ENCODE measurements at regions not wholly inside any gene's neighbourhood (a gene's known extent, or its start where the extent isn't known, plus 50 kb on each side); places are given as distances from the start of the nearest gene placed in this dataset.

DNA sequence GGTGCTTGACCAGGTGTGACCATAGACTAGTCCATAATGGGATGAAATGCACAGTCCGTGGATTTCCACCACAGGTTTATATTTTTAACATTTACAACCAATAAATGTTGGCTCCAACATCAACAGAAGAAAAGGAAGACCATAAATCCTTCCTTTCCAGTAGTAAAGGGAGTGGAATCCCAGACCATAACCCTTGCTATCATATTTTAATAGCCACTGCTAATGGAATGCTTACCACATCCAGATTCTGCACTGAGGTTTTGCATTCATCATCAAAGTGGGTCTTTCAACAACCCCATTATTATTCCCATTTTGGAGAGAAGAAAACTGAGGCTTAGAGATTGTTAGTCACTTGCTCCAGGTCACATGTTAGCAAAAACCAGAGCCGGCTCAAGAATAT lies 106.7 kb downstream of the FOXL1 start:
- WGBS, 2 experiments (ENCODE audit: insufficient coverage in 1 of 2, insufficient read length in 1 of 2): 93% methylated on average over 2 of the region's 2 CpGs; no CpG with 5 or more reads in 1 of the 2 experiments
- peaks cover 4% of the 10 kb centered on the region for H3K27me3 Mint-ChIP-seq (ENCODE audit: insufficient read depth)
- H3K36me3 Mint-ChIP-seq (ENCODE audit: low read depth): no peaks in the 10 kb centered on the region
- Histone ChIP-seq H3K4me3 (ENCODE audit: low read length) (no peak overlapping the region), H3K9ac (ENCODE audit: extremely low read depth, low read length, poor library complexity, severe bottlenecking) (no peak overlapping the region), H3K4me1 (ENCODE audit: control insufficient read depth, insufficient read depth, low read length) (no peaks in the 10 kb centered on the region), H3K27me3 (ENCODE audit: control insufficient read depth, insufficient read depth, low read length, poor library complexity, severe bottlenecking) (no peaks in the 10 kb centered on the region), H3K27ac (ENCODE audit: low read depth, low read length) (no peak overlapping the region), H3K9me3 (ENCODE audit: control insufficient read depth, low read length) (no peaks in the 10 kb centered on the region), H3K36me3 (ENCODE audit: control insufficient read depth, insufficient read depth, low read length) (no peaks in the 10 kb centered on the region)
- no peak for DNase-seq
- no peak overlapping the region for H3K27ac Mint-ChIP-seq
- H3K9me3 Mint-ChIP-seq: peaks cover 4% of the 10 kb centered on the region
- no peak overlapping the region for H3K4me3 Mint-ChIP-seq
- no peak for TF ChIP-seq CTCF (conservative IDR thresholded peaks at IDR 0.05)
- no peaks in the 10 kb centered on the region for H3K4me1 Mint-ChIP-seq

GRCh38 chr16:86690970-86691369 lies 112.6 kb downstream of the FOXL1 start:
- no peak overlapping the region for H3K27ac Mint-ChIP-seq
- peaks cover 26% of the 10 kb centered on the region for H3K27me3 Mint-ChIP-seq (ENCODE audit: insufficient read depth)
- DNase-seq: no peak
- H3K9me3 ChIP-seq (ENCODE audit: control insufficient read depth, low read length): no peaks in the 10 kb centered on the region
- peaks cover 8% of the 10 kb centered on the region for H3K27me3 ChIP-seq (ENCODE audit: control insufficient read depth, insufficient read depth, low read length, poor library complexity, severe bottlenecking)
- H3K36me3 Mint-ChIP-seq (ENCODE audit: low read depth): no peaks in the 10 kb centered on the region
- H3K4me1 Mint-ChIP-seq: peaks cover 9% of the 10 kb centered on the region
- no peak overlapping the region for H3K27ac ChIP-seq (ENCODE audit: low read depth, low read length)
- no peaks in the 10 kb centered on the region for H3K36me3 ChIP-seq (ENCODE audit: control insufficient read depth, insufficient read depth, low read length)
- H3K4me3 Mint-ChIP-seq: no peak overlapping the region
- WGBS, 2 experiments (ENCODE audit: insufficient coverage in 1 of 2, insufficient read length in 1 of 2): 88 to 96% methylated on average over 3 to 5 of the region's 5 CpGs
- H3K4me3 ChIP-seq (ENCODE audit: low read length): no peak overlapping the region
- no peaks in the 10 kb centered on the region for H3K4me1 ChIP-seq (ENCODE audit: control insufficient read depth, insufficient read depth, low read length)
- no peak for TF ChIP-seq CTCF (conservative IDR thresholded peaks at IDR 0.05)
- peaks cover 4% of the 10 kb centered on the region for H3K9me3 Mint-ChIP-seq
- no peak overlapping the region for H3K9ac ChIP-seq (ENCODE audit: extremely low read depth, low read length, poor library complexity, severe bottlenecking)

- Histone ChIP-seq H3K9ac (ENCODE audit: extremely low read depth, low read length, poor library complexity, severe bottlenecking) (no peak overlapping the region), H3K36me3 (ENCODE audit: control insufficient read depth, insufficient read depth, low read length) (no peaks in the 10 kb centered on the region), H3K4me3 (ENCODE audit: low read length) (no peak overlapping the region), H3K27ac (ENCODE audit: low read depth, low read length) (no peak overlapping the region), H3K4me1 (ENCODE audit: control insufficient read depth, insufficient read depth, low read length) (no peaks in the 10 kb centered on the region), H3K9me3 (ENCODE audit: control insufficient read depth, low read length) (no peaks in the 10 kb centered on the region), H3K27me3 (ENCODE audit: control insufficient read depth, insufficient read depth, low read length, poor library complexity, severe bottlenecking) (peaks cover 8% of the 10 kb centered on the region)
- Mint-ChIP-seq H3K36me3 (ENCODE audit: low read depth) (no peaks in the 10 kb centered on the region), H3K27ac (no peak overlapping the region), H3K27me3 (ENCODE audit: insufficient read depth) (peaks cover 26% of the 10 kb centered on the region), H3K4me3 (no peak overlapping the region), H3K4me1 (peaks cover 9% of the 10 kb centered on the region), H3K9me3 (peaks cover 4% of the 10 kb centered on the region)
- WGBS, 2 experiments (ENCODE audit: insufficient coverage in 1 of 2, insufficient read length in 1 of 2): 60 to 75% methylated on average over 7 to 10 of the region's 10 CpGs
- no peak for TF ChIP-seq CTCF (conservative IDR thresholded peaks at IDR 0.05)
- no peak for DNase-seq
Measured at GRCh38 chr16:86692426-86692825, 114.1 kb downstream of the FOXL1 start.

Data from endodermal cell (in vitro differentiated cells).